ENCODE measurements at regions not wholly inside any gene's neighbourhood (a gene's known extent, or its start where the extent isn't known, plus 50 kb on each side); places are given as distances from the start of the nearest gene placed in this dataset.

DNA sequence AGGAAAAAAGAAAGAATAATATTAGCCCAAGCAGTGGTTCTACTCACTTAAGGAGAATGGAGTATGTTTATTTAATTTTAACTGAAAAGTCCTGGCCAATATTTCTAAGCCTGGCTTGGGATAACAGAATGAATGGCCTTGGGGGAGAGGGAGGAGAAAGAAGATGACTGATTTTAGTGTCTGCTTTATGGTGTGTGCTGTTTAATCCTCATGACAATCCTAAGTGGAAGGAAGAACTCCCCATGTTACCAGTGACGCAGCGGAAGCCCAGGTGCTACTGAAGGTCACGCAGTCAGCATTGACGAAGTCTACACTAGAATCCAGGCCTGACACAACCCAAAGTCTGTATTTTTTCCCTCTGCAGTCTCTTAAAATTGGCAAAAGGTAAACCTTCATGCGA is 50.5 kb downstream of the PALM2AKAP2 start:
- H3K36me3 ChIP-seq: no peaks in the 10 kb centered on the region
- WGBS: 78% methylated on average over 5 of the region's 5 CpGs
- no peaks in the 10 kb centered on the region for H3K4me1 ChIP-seq
- TF ChIP-seq, protein P1, sequence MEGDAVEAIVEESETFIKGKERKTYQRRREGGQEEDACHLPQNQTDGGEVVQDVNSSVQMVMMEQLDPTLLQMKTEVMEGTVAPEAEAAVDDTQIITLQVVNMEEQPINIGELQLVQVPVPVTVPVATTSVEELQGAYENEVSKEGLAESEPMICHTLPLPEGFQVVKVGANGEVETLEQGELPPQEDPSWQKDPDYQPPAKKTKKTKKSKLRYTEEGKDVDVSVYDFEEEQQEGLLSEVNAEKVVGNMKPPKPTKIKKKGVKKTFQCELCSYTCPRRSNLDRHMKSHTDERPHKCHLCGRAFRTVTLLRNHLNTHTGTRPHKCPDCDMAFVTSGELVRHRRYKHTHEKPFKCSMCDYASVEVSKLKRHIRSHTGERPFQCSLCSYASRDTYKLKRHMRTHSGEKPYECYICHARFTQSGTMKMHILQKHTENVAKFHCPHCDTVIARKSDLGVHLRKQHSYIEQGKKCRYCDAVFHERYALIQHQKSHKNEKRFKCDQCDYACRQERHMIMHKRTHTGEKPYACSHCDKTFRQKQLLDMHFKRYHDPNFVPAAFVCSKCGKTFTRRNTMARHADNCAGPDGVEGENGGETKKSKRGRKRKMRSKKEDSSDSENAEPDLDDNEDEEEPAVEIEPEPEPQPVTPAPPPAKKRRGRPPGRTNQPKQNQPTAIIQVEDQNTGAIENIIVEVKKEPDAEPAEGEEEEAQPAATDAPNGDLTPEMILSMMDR (IDR thresholded peaks at IDR 0.05): no peak
- TF ChIP-seq POLR2A (IDR thresholded peaks at IDR 0.05): no peak
- no peak for TF ChIP-seq POLR2AphosphoS5 (IDR thresholded peaks at IDR 0.05)
- TF ChIP-seq EP300 (IDR thresholded peaks at IDR 0.05): no peak
- no peak overlapping the region for H3K27ac ChIP-seq
- no peak overlapping the region for H3K4me3 ChIP-seq
- DNase-seq (ENCODE audit: low spot score in 2 of 2): no peak
- H3K9me3 ChIP-seq: no peaks in the 10 kb centered on the region
- no peaks in the 10 kb centered on the region for H3K27me3 ChIP-seq

DNA sequence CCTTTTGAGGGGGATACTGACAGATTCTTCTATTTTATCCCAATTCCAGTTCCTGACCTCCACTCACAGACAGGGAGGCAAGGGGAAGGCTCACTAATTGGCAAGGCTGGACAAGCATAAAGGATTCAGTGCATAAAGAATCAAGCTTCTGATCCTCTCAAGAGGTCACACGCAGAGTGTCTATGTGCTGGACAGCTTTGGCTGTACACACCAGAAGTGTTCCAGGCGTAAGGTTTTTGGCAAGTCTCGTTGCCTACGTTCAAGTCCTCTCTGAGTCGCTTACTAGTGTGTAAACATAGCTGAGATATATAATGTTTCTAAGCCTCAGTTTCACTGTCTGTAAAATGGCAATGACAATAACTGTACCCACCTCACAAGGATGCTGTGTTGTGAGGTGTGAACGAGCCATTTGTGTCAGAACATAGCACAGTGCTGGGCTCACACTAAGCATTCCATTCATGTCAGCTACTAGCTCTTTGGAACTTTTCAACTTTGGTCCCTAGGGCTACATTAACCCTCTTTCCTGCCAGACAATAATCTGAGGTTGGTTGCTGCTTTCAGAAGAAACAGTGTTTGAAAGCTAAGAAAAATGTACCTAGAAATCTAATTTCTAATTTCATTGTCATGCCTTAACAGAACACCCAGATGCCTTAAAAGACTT is 52.1 kb downstream of the PALM2AKAP2 start:
- no peak for DNase-seq (ENCODE audit: low spot score in 2 of 2)
- TF ChIP-seq POLR2AphosphoS5 (IDR thresholded peaks at IDR 0.05) (no peak), EP300 (IDR thresholded peaks at IDR 0.05) (no peak), POLR2A (IDR thresholded peaks at IDR 0.05) (no peak)
- TF ChIP-seq, protein P1 (IDR thresholded peaks at IDR 0.05): no peak
- no peaks in the 10 kb centered on the region for H3K9me3 ChIP-seq

DNA sequence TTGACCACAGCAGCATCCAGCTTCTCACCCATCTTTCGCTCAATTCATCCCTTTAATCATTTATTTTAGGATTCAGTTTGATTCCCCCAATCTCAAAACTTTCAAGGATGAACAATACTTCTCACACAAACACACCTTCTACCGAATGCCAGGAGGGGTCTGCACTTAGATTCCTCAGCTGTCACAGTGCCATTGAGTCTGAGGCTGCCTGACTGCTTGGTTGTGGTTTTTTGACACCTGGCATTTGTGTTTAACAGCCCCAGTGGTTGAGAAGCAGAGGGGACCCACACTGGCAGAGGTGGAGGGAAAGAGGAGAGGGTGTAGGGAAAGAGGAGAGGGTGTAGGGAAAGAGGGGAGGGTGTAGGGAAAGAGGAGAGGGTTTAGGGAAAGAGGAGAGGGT is 54.9 kb downstream of the PALM2AKAP2 start:
- no peaks in the 10 kb centered on the region for H3K27me3 ChIP-seq
- 95% methylated on average over 2 of the region's 2 CpGs for WGBS
- TF ChIP-seq POLR2AphosphoS5 (IDR thresholded peaks at IDR 0.05): no peak
- TF ChIP-seq EP300 (IDR thresholded peaks at IDR 0.05): no peak
- TF ChIP-seq, protein P1 (IDR thresholded peaks at IDR 0.05): no peak
- TF ChIP-seq POLR2A (IDR thresholded peaks at IDR 0.05): no peak
- H3K9me3 ChIP-seq: no peaks in the 10 kb centered on the region
- no peaks in the 10 kb centered on the region for H3K36me3 ChIP-seq
- H3K4me1 ChIP-seq: no peaks in the 10 kb centered on the region
- no peak for DNase-seq (ENCODE audit: low spot score in 2 of 2)
- H3K27ac ChIP-seq: no peak overlapping the region
- no peak overlapping the region for H3K4me3 ChIP-seq

More for the DNA sequence above, 52.1 kb downstream of the PALM2AKAP2 start:
- Histone ChIP-seq H3K27ac (no peak overlapping the region), H3K36me3 (no peaks in the 10 kb centered on the region), H3K27me3 (no peaks in the 10 kb centered on the region), H3K4me3 (no peak overlapping the region), H3K4me1 (no peaks in the 10 kb centered on the region)
- WGBS: 80% methylated on average over 6 of the region's 6 CpGs

DNA sequence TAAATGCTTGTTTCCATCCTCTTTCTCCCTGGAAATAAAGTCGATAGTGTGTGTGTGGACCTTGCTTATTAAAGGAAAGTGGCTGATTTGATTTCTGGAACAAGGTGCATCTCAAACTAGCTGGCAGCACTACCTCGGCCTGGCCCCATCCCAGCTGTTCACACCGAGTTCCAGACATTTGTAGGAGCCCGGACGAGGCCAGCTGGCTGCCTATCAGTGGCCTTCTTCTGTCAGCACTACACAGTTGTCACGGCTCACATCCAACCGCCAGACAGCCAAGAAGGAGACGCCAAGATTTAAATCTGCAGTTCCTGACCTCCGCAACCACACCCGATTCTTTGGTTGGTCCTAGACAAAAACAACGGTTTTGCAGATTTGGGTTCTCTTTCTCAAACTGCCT is 63.6 kb downstream of the PALM2AKAP2 start:
- WGBS: 35% methylated on average over 11 of the region's 11 CpGs
- no peaks in the 10 kb centered on the region for H3K27me3 ChIP-seq
- H3K36me3 ChIP-seq: no peaks in the 10 kb centered on the region
- no peak overlapping the region for H3K4me3 ChIP-seq
- DNase-seq (ENCODE audit: low spot score in 2 of 2): peak in 1 of 2 donors; percentile 83
- H3K9me3 ChIP-seq: no peaks in the 10 kb centered on the region
- TF ChIP-seq POLR2A (IDR thresholded peaks at IDR 0.05) (no peak), POLR2AphosphoS5 (IDR thresholded peaks at IDR 0.05) (no peak)
- TF ChIP-seq, protein P1 (IDR thresholded peaks at IDR 0.05): no peak
- H3K27ac ChIP-seq: no peak overlapping the region
- peaks cover 5% of the 10 kb centered on the region for H3K4me1 ChIP-seq

DNA sequence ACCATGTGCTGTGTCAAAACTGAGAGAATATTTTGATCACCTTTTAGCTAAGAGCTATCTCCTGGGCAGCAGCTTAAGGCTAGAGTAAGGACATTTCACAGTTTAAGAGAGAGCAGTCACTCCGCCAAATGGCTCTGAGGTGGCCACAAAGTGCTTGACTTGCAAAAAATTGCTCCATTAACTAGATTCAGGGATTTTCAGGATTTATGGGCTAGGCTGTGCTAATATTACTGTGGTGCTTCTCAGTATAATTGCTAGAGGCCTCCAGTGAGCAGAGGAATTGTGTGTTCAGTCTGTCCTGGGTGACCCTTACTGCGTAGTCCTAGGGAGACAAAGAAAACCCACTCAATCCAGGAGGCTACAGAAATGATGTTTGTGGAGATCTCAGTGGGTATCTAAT is 65.2 kb downstream of the PALM2AKAP2 start:
- DNase-seq (ENCODE audit: low spot score in 2 of 2): no peak
- Histone ChIP-seq H3K4me3 (no peak overlapping the region), H3K27me3 (no peaks in the 10 kb centered on the region), H3K4me1 (peaks cover 5% of the 10 kb centered on the region), H3K9me3 (no peaks in the 10 kb centered on the region), H3K27ac (no peak overlapping the region), H3K36me3 (no peaks in the 10 kb centered on the region)
- 96% methylated on average over 2 of the region's 2 CpGs for WGBS
- TF ChIP-seq, protein P1 (IDR thresholded peaks at IDR 0.05): no peak
